ENCODE measurements at regions not wholly inside any gene's neighbourhood (a gene's known extent, or its start where the extent isn't known, plus 50 kb on each side); places are given as distances from the start of the nearest gene placed in this dataset.

DNA sequence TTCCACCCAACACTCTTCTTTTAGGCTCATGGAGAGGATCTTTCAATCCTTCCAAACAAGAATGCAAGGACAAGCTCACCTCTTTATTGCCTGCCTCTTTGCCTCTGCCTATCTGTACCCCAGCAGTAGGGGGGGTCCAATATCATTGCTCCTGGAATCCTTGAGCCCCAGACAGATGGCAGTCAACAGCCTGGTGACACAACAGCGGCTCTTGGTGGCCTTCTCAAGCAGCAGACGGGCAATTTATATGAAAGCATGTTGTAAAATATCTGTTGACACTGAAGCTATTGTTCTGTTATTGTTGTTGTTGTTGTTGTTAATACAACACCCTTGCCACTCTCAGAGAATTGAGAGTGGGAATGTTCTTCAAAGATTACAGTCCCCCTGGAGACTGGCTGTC is 480.0 kb upstream of the CADM1 start:
- intact Hi-C loops (cut with micrococcal nuclease; ENCODE audit: unreplicated experiment) (no loop called here), in situ Hi-C loops (cut with HindIII; ENCODE audit: low pct_unique_long_range_greater_than_20kb, low sequenced_read_pairs) (no loop called here)
- ChIA-PET POLR2A (no interaction called here), CTCF (no interaction called here)
- DNase-seq (ENCODE audit: low read depth, low spot score) (no peak), ATAC-seq (no peak)
- BruUV-seq (replicated peaks): no TSS peak
- Histone ChIP-seq H3K9me3 (ENCODE audit: control insufficient read depth, insufficient read depth, low read depth, low read length) (no peaks in the 10 kb centered on the region), H3K27ac (ENCODE audit: low read length) (no peak overlapping the region), H3K4me1 (ENCODE audit: control insufficient read depth, insufficient read depth, low read length) (no peaks in the 10 kb centered on the region), H3K4me3 (ENCODE audit: low read depth in 2 of 2, low read length in 2 of 2) (no peak overlapping the region), H3K36me3 (ENCODE audit: control insufficient read depth, insufficient read depth, low read length) (no peaks in the 10 kb centered on the region), H3K27me3 (ENCODE audit: control insufficient read depth, insufficient read depth, low read length) (no peaks in the 10 kb centered on the region)
- TF ChIP-seq, protein P1, sequence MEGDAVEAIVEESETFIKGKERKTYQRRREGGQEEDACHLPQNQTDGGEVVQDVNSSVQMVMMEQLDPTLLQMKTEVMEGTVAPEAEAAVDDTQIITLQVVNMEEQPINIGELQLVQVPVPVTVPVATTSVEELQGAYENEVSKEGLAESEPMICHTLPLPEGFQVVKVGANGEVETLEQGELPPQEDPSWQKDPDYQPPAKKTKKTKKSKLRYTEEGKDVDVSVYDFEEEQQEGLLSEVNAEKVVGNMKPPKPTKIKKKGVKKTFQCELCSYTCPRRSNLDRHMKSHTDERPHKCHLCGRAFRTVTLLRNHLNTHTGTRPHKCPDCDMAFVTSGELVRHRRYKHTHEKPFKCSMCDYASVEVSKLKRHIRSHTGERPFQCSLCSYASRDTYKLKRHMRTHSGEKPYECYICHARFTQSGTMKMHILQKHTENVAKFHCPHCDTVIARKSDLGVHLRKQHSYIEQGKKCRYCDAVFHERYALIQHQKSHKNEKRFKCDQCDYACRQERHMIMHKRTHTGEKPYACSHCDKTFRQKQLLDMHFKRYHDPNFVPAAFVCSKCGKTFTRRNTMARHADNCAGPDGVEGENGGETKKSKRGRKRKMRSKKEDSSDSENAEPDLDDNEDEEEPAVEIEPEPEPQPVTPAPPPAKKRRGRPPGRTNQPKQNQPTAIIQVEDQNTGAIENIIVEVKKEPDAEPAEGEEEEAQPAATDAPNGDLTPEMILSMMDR (IDR thresholded peaks at IDR 0.05): no peak
- TF ChIP-seq TCF7L2 (IDR thresholded peaks at IDR 0.05; ENCODE audit: low read depth, low read length) (no peak), SIN3A (IDR thresholded peaks at IDR 0.05; ENCODE audit: borderline replicate concordance, insufficient read depth, low read depth, low read length) (no peak), POLR2AphosphoS5 (IDR thresholded peaks at IDR 0.05; ENCODE audit: low read depth, low read length) (no peak)
- TF ChIP-seq, protein P2, sequence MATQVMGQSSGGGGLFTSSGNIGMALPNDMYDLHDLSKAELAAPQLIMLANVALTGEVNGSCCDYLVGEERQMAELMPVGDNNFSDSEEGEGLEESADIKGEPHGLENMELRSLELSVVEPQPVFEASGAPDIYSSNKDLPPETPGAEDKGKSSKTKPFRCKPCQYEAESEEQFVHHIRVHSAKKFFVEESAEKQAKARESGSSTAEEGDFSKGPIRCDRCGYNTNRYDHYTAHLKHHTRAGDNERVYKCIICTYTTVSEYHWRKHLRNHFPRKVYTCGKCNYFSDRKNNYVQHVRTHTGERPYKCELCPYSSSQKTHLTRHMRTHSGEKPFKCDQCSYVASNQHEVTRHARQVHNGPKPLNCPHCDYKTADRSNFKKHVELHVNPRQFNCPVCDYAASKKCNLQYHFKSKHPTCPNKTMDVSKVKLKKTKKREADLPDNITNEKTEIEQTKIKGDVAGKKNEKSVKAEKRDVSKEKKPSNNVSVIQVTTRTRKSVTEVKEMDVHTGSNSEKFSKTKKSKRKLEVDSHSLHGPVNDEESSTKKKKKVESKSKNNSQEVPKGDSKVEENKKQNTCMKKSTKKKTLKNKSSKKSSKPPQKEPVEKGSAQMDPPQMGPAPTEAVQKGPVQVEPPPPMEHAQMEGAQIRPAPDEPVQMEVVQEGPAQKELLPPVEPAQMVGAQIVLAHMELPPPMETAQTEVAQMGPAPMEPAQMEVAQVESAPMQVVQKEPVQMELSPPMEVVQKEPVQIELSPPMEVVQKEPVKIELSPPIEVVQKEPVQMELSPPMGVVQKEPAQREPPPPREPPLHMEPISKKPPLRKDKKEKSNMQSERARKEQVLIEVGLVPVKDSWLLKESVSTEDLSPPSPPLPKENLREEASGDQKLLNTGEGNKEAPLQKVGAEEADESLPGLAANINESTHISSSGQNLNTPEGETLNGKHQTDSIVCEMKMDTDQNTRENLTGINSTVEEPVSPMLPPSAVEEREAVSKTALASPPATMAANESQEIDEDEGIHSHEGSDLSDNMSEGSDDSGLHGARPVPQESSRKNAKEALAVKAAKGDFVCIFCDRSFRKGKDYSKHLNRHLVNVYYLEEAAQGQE (IDR thresholded peaks at IDR 0.05; ENCODE audit: insufficient read depth in 1 of 2, low read depth in 2 of 2, low read length in 1 of 2): no peak

DNA sequence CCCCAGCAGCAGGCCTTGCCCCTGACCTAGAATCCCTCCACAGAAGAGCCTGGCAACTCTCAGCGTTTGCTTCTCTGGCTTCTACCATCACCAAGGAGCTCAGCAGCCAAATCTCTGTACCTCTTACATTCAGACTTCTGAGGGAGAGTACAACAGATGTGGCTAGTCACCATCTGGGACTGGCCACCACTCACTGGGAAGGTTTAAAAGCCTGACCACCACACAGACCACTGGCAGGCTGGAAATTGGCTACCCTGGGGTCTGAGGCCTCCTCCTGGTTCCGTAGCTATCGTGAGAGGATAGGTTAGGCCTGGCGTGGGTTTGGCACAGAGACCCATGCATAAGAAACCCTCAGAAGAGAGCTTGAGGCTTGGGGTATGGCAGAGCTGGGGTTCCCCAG is 478.5 kb upstream of the CADM1 start:
- BruUV-seq (replicated peaks): no TSS peak
- CTCF ChIA-PET: no interaction called here

More for the DNA sequence above, 478.5 kb upstream of the CADM1 start:
- no peaks in the 10 kb centered on the region for H3K36me3 ChIP-seq (ENCODE audit: control insufficient read depth, insufficient read depth, low read length)
- POLR2A ChIA-PET: no interaction called here
- ATAC-seq: no peak
- H3K27ac ChIP-seq (ENCODE audit: low read length): no peak overlapping the region
- intact Hi-C loops (cut with micrococcal nuclease; ENCODE audit: unreplicated experiment): no loop called here
- H3K9me3 ChIP-seq (ENCODE audit: control insufficient read depth, insufficient read depth, low read depth, low read length): no peaks in the 10 kb centered on the region
- no peaks in the 10 kb centered on the region for H3K27me3 ChIP-seq (ENCODE audit: control insufficient read depth, insufficient read depth, low read length)
- H3K4me3 ChIP-seq (ENCODE audit: low read depth in 2 of 2, low read length in 2 of 2): no peak overlapping the region
- in situ Hi-C loops (cut with HindIII; ENCODE audit: low pct_unique_long_range_greater_than_20kb, low sequenced_read_pairs): no loop called here
- H3K4me1 ChIP-seq (ENCODE audit: control insufficient read depth, insufficient read depth, low read length): no peaks in the 10 kb centered on the region
- DNase-seq (ENCODE audit: low read depth, low spot score): no peak
- TF ChIP-seq, protein P1 (IDR thresholded peaks at IDR 0.05): no peak
- TF ChIP-seq POLR2AphosphoS5 (IDR thresholded peaks at IDR 0.05; ENCODE audit: low read depth, low read length): no peak
- no peak for TF ChIP-seq TCF7L2 (IDR thresholded peaks at IDR 0.05; ENCODE audit: low read depth, low read length)
- TF ChIP-seq SIN3A (IDR thresholded peaks at IDR 0.05; ENCODE audit: borderline replicate concordance, insufficient read depth, low read depth, low read length): no peak
- TF ChIP-seq, protein P2 (IDR thresholded peaks at IDR 0.05; ENCODE audit: insufficient read depth in 1 of 2, low read depth in 2 of 2, low read length in 1 of 2): no peak
